PC-3 (cell line): ENCODE measurements at regions not wholly inside any gene's neighbourhood (a gene's known extent, or its start where the extent isn't known, plus 50 kb on each side); places are given as distances from the start of the nearest gene placed in this dataset.

Experiments used
- EZH2 ChIP-seq: fragments of 300-600 bp; sonication (generic); IDR thresholded peaks from one replicate; pipeline ENCODE4 v1.6.1; 2017; ENCODE audit warnings: antibody characterized with exemption, mild to moderate bottlenecking, low read length; ENCODE audit not compliant: unreplicated experiment
- EZH2phosphoT487 ChIP-seq: fragments of 300-600 bp; sonication (generic); IDR thresholded peaks from 2 replicates; pipeline ENCODE4 v1.6.1; 2018; ENCODE audit warnings: mild to moderate bottlenecking, antibody characterized with exemption, low read length, borderline replicate concordance
- TF ChIP-seq, protein P1 (sequence below): fragments of 300-600 bp; sonication (generic); conservative IDR thresholded peaks from 2 replicates; pipeline ENCODE4 v1.5.1; 2017; ENCODE audit warnings: antibody characterized with exemption, low read depth, mild to moderate bottlenecking, low read length

DNA sequence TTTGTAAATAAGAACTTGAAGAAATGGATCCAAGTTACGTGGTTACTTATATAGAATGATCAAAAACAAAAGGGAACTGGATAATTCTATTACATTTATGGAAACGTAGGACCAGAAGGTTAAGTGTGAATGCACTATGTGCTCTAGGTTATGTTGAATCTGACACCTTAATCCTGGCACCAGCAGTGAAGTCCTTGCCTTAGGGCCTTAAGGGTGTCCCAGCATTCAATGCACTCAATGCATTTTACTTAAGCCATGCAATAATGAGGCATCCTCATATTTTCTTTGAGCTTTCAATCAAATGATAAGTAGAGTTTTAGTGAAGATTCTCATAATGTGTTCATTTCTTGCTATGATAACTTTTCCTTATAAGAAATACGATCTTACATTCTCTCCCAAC, 178.3 kb upstream of the AGR3 start:
- TF ChIP-seq, protein P1, sequence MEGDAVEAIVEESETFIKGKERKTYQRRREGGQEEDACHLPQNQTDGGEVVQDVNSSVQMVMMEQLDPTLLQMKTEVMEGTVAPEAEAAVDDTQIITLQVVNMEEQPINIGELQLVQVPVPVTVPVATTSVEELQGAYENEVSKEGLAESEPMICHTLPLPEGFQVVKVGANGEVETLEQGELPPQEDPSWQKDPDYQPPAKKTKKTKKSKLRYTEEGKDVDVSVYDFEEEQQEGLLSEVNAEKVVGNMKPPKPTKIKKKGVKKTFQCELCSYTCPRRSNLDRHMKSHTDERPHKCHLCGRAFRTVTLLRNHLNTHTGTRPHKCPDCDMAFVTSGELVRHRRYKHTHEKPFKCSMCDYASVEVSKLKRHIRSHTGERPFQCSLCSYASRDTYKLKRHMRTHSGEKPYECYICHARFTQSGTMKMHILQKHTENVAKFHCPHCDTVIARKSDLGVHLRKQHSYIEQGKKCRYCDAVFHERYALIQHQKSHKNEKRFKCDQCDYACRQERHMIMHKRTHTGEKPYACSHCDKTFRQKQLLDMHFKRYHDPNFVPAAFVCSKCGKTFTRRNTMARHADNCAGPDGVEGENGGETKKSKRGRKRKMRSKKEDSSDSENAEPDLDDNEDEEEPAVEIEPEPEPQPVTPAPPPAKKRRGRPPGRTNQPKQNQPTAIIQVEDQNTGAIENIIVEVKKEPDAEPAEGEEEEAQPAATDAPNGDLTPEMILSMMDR, result no peak
- TF ChIP-seq EZH2 (no peak), EZH2phosphoT487 (no peak)
